Common myeloid progenitor, CD34-positive (primary cell): ENCODE measurements at regions not wholly inside any gene's neighbourhood (a gene's known extent, or its start where the extent isn't known, plus 50 kb on each side); places are given as distances from the start of the nearest gene placed in this dataset.

ENCODE experiments used
- CTCF ChIA-PET: fragments of 350-600 bp; sonication (Branson Sonifier 250); formaldehyde crosslinking; loops from one replicate; lab custom pipeline; 2021; ENCODE audit warnings: antibody characterized with exemption; lab: Charles Lee
- POLR2A ChIA-PET: fragments of 350-600 bp; sonication (Branson Sonifier 250); formaldehyde crosslinking; loops from one replicate; lab custom pipeline; 2021; ENCODE audit warnings: antibody characterized with exemption; lab: Charles Lee
- DNase-seq, 3 donors: peaks; one replicate each; pipeline versions ENCODE4 v3.0.0 to v3.0.0-alpha.2; 2013
- H3K27ac ChIP-seq, 2 experiments: 1 replicate in 1 of 2; 2 replicates in 1 of 2; pipeline ENCODE4 v1.7.0; 2013; ENCODE audit warnings: inconsistent platforms in 2 of 2, low read length in 2 of 2, mild to moderate bottlenecking in 2 of 2, low read depth in 1 of 2, moderate library complexity in 1 of 2; ENCODE audit not compliant: severe bottlenecking in 2 of 2, insufficient read depth in 1 of 2, poor library complexity in 1 of 2
- H3K27me3 ChIP-seq, 5 experiments: replicated peaks in 2 of 5; 1 replicate in 3 of 5; 2 replicates in 2 of 5; pipeline versions ENCODE4 v1.6.1 to v1.7.0; 2013; ENCODE audit warnings: low read length in 4 of 5, mild to moderate bottlenecking in 2 of 5, moderate library complexity in 2 of 5, inconsistent platforms in 1 of 5; ENCODE audit not compliant: insufficient read depth in 5 of 5, control insufficient read depth in 4 of 5
- H3K36me3 ChIP-seq, 4 experiments: 1 replicate in 2 of 4; 2 replicates in 2 of 4; pipeline versions ENCODE4 v1.6.1 to v1.7.0; 2013; ENCODE audit warnings: low read length in 3 of 4, control low read depth in 1 of 4, mild to moderate bottlenecking in 1 of 4; ENCODE audit not compliant: control insufficient read depth in 4 of 4, insufficient read depth in 4 of 4
- H3K4me1 ChIP-seq, 4 experiments: 1 replicate in 3 of 4; 2 replicates in 1 of 4; pipeline versions ENCODE4 v1.6.1 to v1.7.1; 2013; ENCODE audit warnings: low read length in 3 of 4, mild to moderate bottlenecking in 3 of 4, control low read depth in 1 of 4, inconsistent platforms in 1 of 4, moderate library complexity in 1 of 4; ENCODE audit not compliant: control insufficient read depth in 4 of 4, insufficient read depth in 4 of 4; ENCODE audit errors: control extremely low read depth in 1 of 4
- H3K4me3 ChIP-seq, 7 experiments: 1 replicate in 4 of 7; 2 replicates in 3 of 7; pipeline versions ENCODE4 v1.5.1 to v1.7.0; 2013; ENCODE audit warnings: mild to moderate bottlenecking in 7 of 7, low read length in 6 of 7, moderate library complexity in 6 of 7, inconsistent platforms in 2 of 7, low read depth in 2 of 7, control low read depth in 1 of 7; ENCODE audit not compliant: insufficient read depth in 4 of 7, control insufficient read depth in 1 of 7; ENCODE audit errors: extremely low read depth in 1 of 7
- H3K9me3 ChIP-seq, 5 experiments: 1 replicate in 4 of 5; 2 replicates in 1 of 5; pipeline versions ENCODE4 v1.6.1 to v1.7.1; 2013; ENCODE audit warnings: low read length in 4 of 5, mild to moderate bottlenecking in 2 of 5, inconsistent platforms in 1 of 5, low read depth in 1 of 5, moderate library complexity in 1 of 5; ENCODE audit not compliant: control insufficient read depth in 4 of 5, insufficient read depth in 2 of 5; ENCODE audit errors: control extremely low read depth in 1 of 5
- WGBS: methylation state at CpG from one replicate; pipeline ENCODE4 v1.1.5; 2013; ENCODE audit not compliant: insufficient coverage; 5-methylcytosine and 5-hydroxymethylcytosine counted together

GRCh38 chr1:222953585-222953984 is 138.7 kb downstream of the DISP1 start:
- Histone ChIP-seq H3K4me1 (no peaks in the 10 kb centered on the region), H3K27me3 (no peaks in the 10 kb centered on the region), H3K36me3 (no peaks in the 10 kb centered on the region), H3K9me3 (no peaks in the 10 kb centered on the region), H3K27ac (no peak overlapping the region), H3K4me3 (no peak overlapping the region)
- DNase-seq = no peak
- ChIA-PET POLR2A (no interaction called here), CTCF (no interaction called here)
- no CpG with 5 or more reads among the region's 1 CpG for WGBS

- no peak for DNase-seq
- no CpG with 5 or more reads among the region's 2 CpGs for WGBS
- CTCF ChIA-PET = no interaction called here
Observed at GRCh38 chr1:222955964-222956363, 141.1 kb downstream of the DISP1 start.

GRCh38 chr1:222956601-222957000 is 141.8 kb downstream of the DISP1 start:
- no peaks in the 10 kb centered on the region for H3K36me3 ChIP-seq
- DNase-seq = no peak
- ChIA-PET CTCF (no interaction called here), POLR2A (no interaction called here)
- no peaks in the 10 kb centered on the region for H3K9me3 ChIP-seq
- H3K27ac ChIP-seq = no peak overlapping the region
- H3K4me3 ChIP-seq = no peak overlapping the region
- no peaks in the 10 kb centered on the region for H3K27me3 ChIP-seq
- H3K4me1 ChIP-seq = no peaks in the 10 kb centered on the region

More at GRCh38 chr1:222955964-222956363, 141.1 kb downstream of the DISP1 start:
- Histone ChIP-seq H3K9me3 (no peaks in the 10 kb centered on the region), H3K27me3 (no peaks in the 10 kb centered on the region), H3K27ac (no peak overlapping the region), H3K4me1 (no peaks in the 10 kb centered on the region), H3K36me3 (no peaks in the 10 kb centered on the region), H3K4me3 (no peak overlapping the region)
- POLR2A ChIA-PET = no interaction called here

- ChIA-PET POLR2A (no interaction called here), CTCF (interaction anchor here (0.5 kb wide), 1 partner anchor 174 kb away, joined by 3 read pairs; no protein-coding TSS in a partner anchor)
- Histone ChIP-seq H3K27me3 (no peaks in the 10 kb centered on the region), H3K9me3 (no peaks in the 10 kb centered on the region), H3K4me1 (no peaks in the 10 kb centered on the region), H3K36me3 (no peaks in the 10 kb centered on the region), H3K27ac (no peak overlapping the region), H3K4me3 (no peak overlapping the region)
- no peak for DNase-seq
- 98% methylated on average over 4 of the region's 5 CpGs for WGBS
Observed at GRCh38 chr1:222967466-222968240, 152.8 kb downstream of the DISP1 start.

DNA sequence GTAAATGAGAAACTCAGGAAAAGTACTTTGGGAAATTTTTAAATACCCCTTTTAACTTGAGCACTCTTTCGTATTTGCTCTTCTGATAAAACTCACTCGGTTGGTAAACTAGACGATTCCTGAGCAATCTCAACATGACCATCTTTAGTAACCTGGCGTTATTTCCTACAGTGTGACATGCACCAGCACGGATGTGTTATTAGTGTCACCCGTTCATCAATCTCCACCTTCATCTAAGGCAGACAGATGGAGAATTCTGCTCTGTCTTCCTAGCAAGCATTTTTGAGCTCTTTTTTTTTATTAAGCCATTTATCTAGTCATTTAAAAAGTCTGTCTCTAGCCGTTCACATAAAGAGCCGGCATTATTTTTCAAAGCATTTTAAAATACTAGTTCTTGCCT is 155.2 kb downstream of the DISP1 start:
- Histone ChIP-seq H3K27me3 (no peaks in the 10 kb centered on the region), H3K4me1 (no peaks in the 10 kb centered on the region), H3K36me3 (no peaks in the 10 kb centered on the region), H3K9me3 (no peaks in the 10 kb centered on the region), H3K27ac (no peak overlapping the region), H3K4me3 (no peak overlapping the region)
- CTCF ChIA-PET = interaction anchor here (1.6 kb wide), 1 partner anchor 12 kb away, joined by 5 read pairs; no protein-coding TSS in a partner anchor
- DNase-seq = no peak
- POLR2A ChIA-PET = no interaction called here
- WGBS = 95% methylated on average over 6 of the region's 8 CpGs

- Histone ChIP-seq H3K36me3 (no peaks in the 10 kb centered on the region), H3K9me3 (no peaks in the 10 kb centered on the region), H3K27ac (no peak overlapping the region), H3K4me1 (no peaks in the 10 kb centered on the region), H3K27me3 (no peaks in the 10 kb centered on the region), H3K4me3 (no peak overlapping the region)
- CTCF ChIA-PET = interaction anchor here (1.2 kb wide), 1 partner anchor 119 kb away, joined by 3 read pairs; no protein-coding TSS in a partner anchor
- POLR2A ChIA-PET = no interaction called here
- no peak for DNase-seq
- 91% methylated on average over 1 of the region's 4 CpGs for WGBS
Observed at GRCh38 chr1:222970711-222971110, 155.9 kb downstream of the DISP1 start.

DNA sequence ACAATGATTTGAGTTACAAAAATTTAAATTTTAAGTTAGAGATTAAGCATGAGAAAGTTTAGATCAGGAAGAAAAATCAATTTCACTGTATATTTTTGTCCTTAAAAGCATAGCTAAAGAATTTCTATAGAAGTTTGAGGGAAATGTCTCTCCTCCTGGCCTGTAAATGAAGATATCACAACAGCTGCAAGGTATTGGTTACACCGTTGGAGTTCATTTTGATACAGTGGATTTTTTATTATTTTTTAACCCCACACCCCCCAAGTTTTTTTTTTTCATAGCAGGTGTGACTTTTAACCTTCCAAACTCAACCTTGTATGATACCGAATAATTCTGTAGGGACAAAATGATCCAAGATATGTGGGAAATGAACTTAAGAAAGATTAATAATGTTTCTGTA is 156.3 kb downstream of the DISP1 start:
- ChIA-PET CTCF (interaction anchor here (1.2 kb wide), 1 partner anchor 120 kb away, joined by 3 read pairs; no protein-coding TSS in a partner anchor), POLR2A (no interaction called here)
- H3K4me1 ChIP-seq = no peaks in the 10 kb centered on the region
- no peaks in the 10 kb centered on the region for H3K27me3 ChIP-seq
- no peaks in the 10 kb centered on the region for H3K9me3 ChIP-seq
- DNase-seq = no peak
- H3K4me3 ChIP-seq = no peak overlapping the region
- H3K36me3 ChIP-seq = no peaks in the 10 kb centered on the region
- no CpG with 5 or more reads among the region's 2 CpGs for WGBS
- H3K27ac ChIP-seq = no peak overlapping the region
